Keratinocyte (primary cell): ENCODE measurements at regions not wholly inside any gene's neighbourhood (a gene's known extent, or its start where the extent isn't known, plus 50 kb on each side); places are given as distances from the start of the nearest gene placed in this dataset.

ENCODE experiments used
- DNase-seq: peaks from one replicate; pipeline ENCODE4 v3.0.0-alpha.2; 2011; ENCODE audit warnings: low read depth, missing footprints, low spot score
- FAIRE-seq: peaks from 2 replicates; lab custom pipeline; 2011; peaks lifted over from hg19 to GRCh38; lab: Jason Lieb, UNC
- H2AFZ ChIP-seq: 2 replicates; pipeline ENCODE4 v1.6.0; 2012; ENCODE audit warnings: low read length, control low read depth, inconsistent platforms; ENCODE audit not compliant: control insufficient read depth
- H3K27ac ChIP-seq: 2 replicates; pipeline ENCODE4 v1.5.1; 2011; ENCODE audit warnings: low read length; ENCODE audit not compliant: control insufficient read depth, insufficient read depth
- H3K27me3 ChIP-seq: 3 replicates; pipeline ENCODE4 v1.6.0; 2011; ENCODE audit warnings: low read length; ENCODE audit not compliant: control insufficient read depth, insufficient read depth; ENCODE audit errors: extremely low read depth
- H3K36me3 ChIP-seq, 2 experiments: 2 replicates in 1 of 2; 3 replicates in 1 of 2; pipeline ENCODE4 v1.5.1; 2011; ENCODE audit warnings: low read length in 2 of 2, mild to moderate bottlenecking in 1 of 2; ENCODE audit not compliant: control insufficient read depth in 2 of 2, insufficient read depth in 2 of 2; ENCODE audit errors: extremely low read depth in 1 of 2
- H3K4me1 ChIP-seq: 3 replicates; pipeline ENCODE4 v1.5.1; 2011; ENCODE audit warnings: low read length; ENCODE audit not compliant: control insufficient read depth, insufficient read depth; ENCODE audit errors: extremely low read depth
- H3K4me2 ChIP-seq: 3 replicates; pipeline ENCODE4 v1.6.0; 2011; ENCODE audit warnings: low read depth, low read length; ENCODE audit not compliant: control insufficient read depth, insufficient read depth; ENCODE audit errors: extremely low read depth
- H3K4me3 ChIP-seq, 3 experiments: fragments of 200-600 bp in 1 of 3; sonication (generic) in 1 of 3; 2 replicates in 2 of 3; 3 replicates in 1 of 3; pipeline ENCODE4 v1.5.1; 2011 to 2016; ENCODE audit warnings: low read length in 3 of 3, mild to moderate bottlenecking in 3 of 3, control low read depth in 2 of 3, inconsistent platforms in 1 of 3, low read depth in 1 of 3, mixed read lengths in 1 of 3, mixed run types in 1 of 3, moderate library complexity in 1 of 3; ENCODE audit not compliant: control insufficient read depth in 2 of 3, insufficient read depth in 2 of 3; ENCODE audit errors: extremely low read depth in 1 of 3
- H3K79me2 ChIP-seq: 2 replicates; pipeline ENCODE4 v1.6.0; 2012; ENCODE audit warnings: low read length; ENCODE audit not compliant: control insufficient read depth, insufficient read depth
- H3K9ac ChIP-seq: 3 replicates; pipeline ENCODE4 v1.6.0; 2011; ENCODE audit warnings: low read length; ENCODE audit not compliant: control insufficient read depth, insufficient read depth; ENCODE audit errors: extremely low read depth
- H3K9me1 ChIP-seq: 3 replicates; pipeline ENCODE4 v1.6.0; 2011; ENCODE audit warnings: low read length; ENCODE audit not compliant: control insufficient read depth, insufficient read depth; ENCODE audit errors: extremely low read depth
- H3K9me3 ChIP-seq: 2 replicates; pipeline ENCODE4 v1.5.1; 2012; ENCODE audit warnings: low read depth, low read length; ENCODE audit not compliant: control insufficient read depth
- H4K20me1 ChIP-seq: 3 replicates; pipeline ENCODE4 v1.6.0; 2011; ENCODE audit warnings: low read length; ENCODE audit not compliant: control insufficient read depth, insufficient read depth; ENCODE audit errors: extremely low read depth
- EZH2 ChIP-seq: IDR thresholded peaks from one replicate; pipeline ENCODE4 v1.6.1; 2012; ENCODE audit warnings: inconsistent platforms, mild to moderate bottlenecking, low read length, moderate library complexity
- dilution Hi-C: fragments of 300-500 bp; cut with MboI; formaldehyde crosslinking; loops from one replicate; pipeline ENCODE4 v1.7.0; 2020; ENCODE audit warnings: low sequenced_read_pairs; ENCODE audit not compliant: extremely low pct_ligation_motif_present
- TF ChIP-seq, protein P1 (sequence below), 3 experiments: IDR thresholded peaks in 1 of 3; conservative IDR thresholded peaks in 1 of 3; optimal IDR thresholded peaks in 1 of 3; 2 replicates in 2 of 3; 3 replicates in 1 of 3; pipeline versions ENCODE3 to v1.5.1; 2011; ENCODE audit warnings: low read length in 3 of 3, mild to moderate bottlenecking in 3 of 3, moderate library complexity in 2 of 3, control low read depth in 1 of 3, inconsistent platforms in 1 of 3; ENCODE audit not compliant: insufficient read depth in 2 of 3; ENCODE audit errors: extremely low read depth in 1 of 3

DNA sequence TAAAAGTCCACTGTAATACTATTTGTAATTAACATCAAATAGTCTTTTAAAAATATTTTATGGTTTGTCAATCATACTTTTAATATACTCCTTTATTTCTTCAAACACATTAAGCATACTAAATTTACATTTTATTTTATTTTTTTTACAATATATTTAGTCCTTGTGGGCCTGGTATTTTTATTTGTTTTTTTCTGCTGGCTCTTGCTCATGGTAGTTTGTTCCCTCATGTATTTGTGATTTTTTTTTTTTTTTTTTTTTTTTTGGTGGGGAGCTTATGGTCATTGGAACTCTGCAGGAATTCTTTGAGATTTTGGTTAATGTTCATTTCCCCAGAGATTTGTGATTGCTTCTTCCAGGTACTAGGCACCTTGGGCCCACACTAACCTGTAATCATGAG lies 185.5 kb downstream of the PDGFRA start:
- H3K9me3 ChIP-seq, result no peaks in the 10 kb centered on the region
- H3K79me2 ChIP-seq, result no peaks in the 10 kb centered on the region
- H3K27me3 ChIP-seq, result no peaks in the 10 kb centered on the region
- no peak overlapping the region for H2AFZ ChIP-seq
- H4K20me1 ChIP-seq, result no peaks in the 10 kb centered on the region
- no peaks in the 10 kb centered on the region for H3K4me1 ChIP-seq
- no peak for TF ChIP-seq EZH2
- TF ChIP-seq, protein P1, sequence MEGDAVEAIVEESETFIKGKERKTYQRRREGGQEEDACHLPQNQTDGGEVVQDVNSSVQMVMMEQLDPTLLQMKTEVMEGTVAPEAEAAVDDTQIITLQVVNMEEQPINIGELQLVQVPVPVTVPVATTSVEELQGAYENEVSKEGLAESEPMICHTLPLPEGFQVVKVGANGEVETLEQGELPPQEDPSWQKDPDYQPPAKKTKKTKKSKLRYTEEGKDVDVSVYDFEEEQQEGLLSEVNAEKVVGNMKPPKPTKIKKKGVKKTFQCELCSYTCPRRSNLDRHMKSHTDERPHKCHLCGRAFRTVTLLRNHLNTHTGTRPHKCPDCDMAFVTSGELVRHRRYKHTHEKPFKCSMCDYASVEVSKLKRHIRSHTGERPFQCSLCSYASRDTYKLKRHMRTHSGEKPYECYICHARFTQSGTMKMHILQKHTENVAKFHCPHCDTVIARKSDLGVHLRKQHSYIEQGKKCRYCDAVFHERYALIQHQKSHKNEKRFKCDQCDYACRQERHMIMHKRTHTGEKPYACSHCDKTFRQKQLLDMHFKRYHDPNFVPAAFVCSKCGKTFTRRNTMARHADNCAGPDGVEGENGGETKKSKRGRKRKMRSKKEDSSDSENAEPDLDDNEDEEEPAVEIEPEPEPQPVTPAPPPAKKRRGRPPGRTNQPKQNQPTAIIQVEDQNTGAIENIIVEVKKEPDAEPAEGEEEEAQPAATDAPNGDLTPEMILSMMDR (optimal IDR thresholded peaks at IDR 0.05 in 1 of 3, IDR thresholded peaks at IDR 0.05 in 1 of 3, conservative IDR thresholded peaks at IDR 0.05 in 1 of 3; ENCODE audit: extremely low read depth in 1 of 3, insufficient read depth in 2 of 3, low read length in 3 of 3), result no peak
- H3K4me3 ChIP-seq, result no peak overlapping the region
- FAIRE-seq (no peak), DNase-seq (no peak)
- no peak overlapping the region for H3K9ac ChIP-seq
- dilution Hi-C loops, result no loop called here
- no peak overlapping the region for H3K27ac ChIP-seq
- no peaks in the 10 kb centered on the region for H3K36me3 ChIP-seq
- H3K9me1 ChIP-seq, result no peaks in the 10 kb centered on the region
- no peak overlapping the region for H3K4me2 ChIP-seq

DNA sequence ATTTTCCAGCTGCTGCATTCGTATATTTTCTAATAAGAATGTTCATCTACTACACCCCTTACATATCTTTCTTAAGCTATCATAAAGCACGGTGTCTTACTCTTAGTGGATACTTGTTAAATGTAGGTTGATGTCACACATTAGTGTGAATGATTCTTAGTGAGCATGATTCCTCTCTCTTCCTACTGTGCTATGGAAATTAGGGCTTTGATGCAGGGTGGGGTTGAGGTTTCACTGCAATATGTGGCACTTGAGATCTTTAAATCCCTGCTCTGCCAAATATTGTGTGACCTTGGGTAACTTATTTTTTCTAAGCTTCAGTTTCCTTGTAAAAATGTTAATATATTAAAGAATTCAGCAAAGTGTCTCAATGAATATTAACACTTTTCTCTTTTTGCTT lies 188.4 kb downstream of the PDGFRA start:
- H3K27ac ChIP-seq, result no peak overlapping the region

More for the DNA sequence above, 188.4 kb downstream of the PDGFRA start:
- Histone ChIP-seq H3K9me1 (no peaks in the 10 kb centered on the region), H3K9ac (no peak overlapping the region), H3K79me2 (no peaks in the 10 kb centered on the region), H3K4me2 (no peak overlapping the region), H3K4me1 (no peaks in the 10 kb centered on the region), H2AFZ (no peak overlapping the region), H3K9me3 (no peaks in the 10 kb centered on the region), H3K4me3 (no peak overlapping the region), H3K27me3 (no peaks in the 10 kb centered on the region), H3K36me3 (no peaks in the 10 kb centered on the region), H4K20me1 (no peaks in the 10 kb centered on the region)
- FAIRE-seq (no peak), DNase-seq (no peak)
- dilution Hi-C loops, result no loop called here
- no peak for TF ChIP-seq EZH2
- TF ChIP-seq, protein P1 (optimal IDR thresholded peaks at IDR 0.05 in 1 of 3, IDR thresholded peaks at IDR 0.05 in 1 of 3, conservative IDR thresholded peaks at IDR 0.05 in 1 of 3; ENCODE audit: extremely low read depth in 1 of 3, insufficient read depth in 2 of 3, low read length in 3 of 3), result no peak
